GM23248 (cell line): ENCODE measurements at regions not wholly inside any gene's neighbourhood (a gene's known extent, or its start where the extent isn't known, plus 50 kb on each side); places are given as distances from the start of the nearest gene placed in this dataset.

ENCODE experiments used
- DNase-seq: peaks from one replicate; pipeline ENCODE4 v3.0.0-alpha.2; 2015
- H2AFZ ChIP-seq: fragments of 200-600 bp; sonication (generic); 2 replicates; pipeline ENCODE4 v1.6.1; 2016; ENCODE audit warnings: antibody characterized with exemption
- H3F3A ChIP-seq: fragments of 200-600 bp; sonication (generic); 2 replicates; pipeline ENCODE4 v1.6.1; 2016; ENCODE audit warnings: mild to moderate bottlenecking, antibody characterized with exemption, mixed run types; ENCODE audit not compliant: insufficient read depth
- H3K27ac ChIP-seq: fragments of 200-600 bp; sonication (generic); 2 replicates; pipeline ENCODE4 v1.5.1; 2016; ENCODE audit warnings: mild to moderate bottlenecking
- H3K27me3 ChIP-seq: fragments of 200-600 bp; sonication (generic); replicated peaks from 2 replicates; pipeline ENCODE4 v1.6.1; 2016; ENCODE audit warnings: mild to moderate bottlenecking; ENCODE audit not compliant: insufficient read depth
- H3K36me3 ChIP-seq: fragments of 200-600 bp; sonication (generic); 2 replicates; pipeline ENCODE4 v1.6.1; 2016; ENCODE audit warnings: low read depth, mild to moderate bottlenecking
- H3K4me1 ChIP-seq: fragments of 200-600 bp; sonication (generic); 2 replicates; pipeline ENCODE4 v1.6.1; 2016; ENCODE audit warnings: mild to moderate bottlenecking; ENCODE audit not compliant: insufficient read depth
- H3K4me2 ChIP-seq: fragments of 200-600 bp; sonication (generic); one replicate; pipeline ENCODE4 v1.6.1; 2016; ENCODE audit warnings: mild to moderate bottlenecking; ENCODE audit not compliant: unreplicated experiment
- H3K4me3 ChIP-seq: fragments of 200-600 bp; sonication (generic); 2 replicates; pipeline ENCODE4 v1.5.1; 2016; ENCODE audit warnings: mild to moderate bottlenecking
- H3K79me2 ChIP-seq: fragments of 200-600 bp; sonication (generic); 2 replicates; pipeline ENCODE4 v1.6.1; 2016; ENCODE audit warnings: mild to moderate bottlenecking; ENCODE audit not compliant: insufficient read depth
- H3K9ac ChIP-seq: fragments of 200-600 bp; sonication (generic); 2 replicates; pipeline ENCODE4 v1.6.1; 2016; ENCODE audit warnings: mild to moderate bottlenecking
- H3K9me2 ChIP-seq: fragments of 200-600 bp; sonication (generic); 2 replicates; pipeline ENCODE4 v1.6.1; 2016; ENCODE audit warnings: mixed run types, mild to moderate bottlenecking, moderate library complexity; ENCODE audit not compliant: insufficient read depth
- H3K9me3 ChIP-seq: fragments of 200-600 bp; sonication (generic); one replicate; pipeline ENCODE4 v1.6.1; 2017; ENCODE audit warnings: low read depth
- H4K20me1 ChIP-seq: fragments of 200-600 bp; sonication (generic); 2 replicates; pipeline ENCODE4 v1.6.0; 2016; ENCODE audit not compliant: insufficient read depth
- EZH2 ChIP-seq: fragments of 200-600 bp; sonication (generic); IDR thresholded peaks from 2 replicates; pipeline ENCODE4 v1.6.1; 2018; ENCODE audit warnings: antibody characterized with exemption, mild to moderate bottlenecking; ENCODE audit not compliant: insufficient read depth, poor library complexity, severe bottlenecking
- EZH2phosphoT487 ChIP-seq: fragments of 200-600 bp; sonication (generic); IDR thresholded peaks from 2 replicates; pipeline ENCODE4 v1.6.1; 2018; ENCODE audit warnings: antibody characterized with exemption, moderate library complexity, mild to moderate bottlenecking, low read depth; ENCODE audit not compliant: insufficient read depth
- WGBS, 2 experiments: methylation state at CpG; one replicate each; pipeline ENCODE4 v1.1.6; 2015 to 2017; ENCODE audit warnings: low lambda C conversion rate in 2 of 2, low coverage in 1 of 2; ENCODE audit errors: missing lambda C conversion rate in 2 of 2; 5-methylcytosine and 5-hydroxymethylcytosine counted together
- in situ Hi-C: fragments of 300-500 bp; cut with MboI; formaldehyde crosslinking; loops from 2 replicates; pipeline ENCODE4 v1.15.0; 2020

- Histone ChIP-seq H3K4me1 (no peaks in the 10 kb centered on the region), H3K9me2 (no peaks in the 10 kb centered on the region), H3K4me3 (no peak overlapping the region), H3K4me2 (no peak overlapping the region), H3K9ac (no peak overlapping the region), H3K27me3 (no peaks in the 10 kb centered on the region), H3K36me3 (no peaks in the 10 kb centered on the region), H2AFZ (no peak overlapping the region), H4K20me1 (no peaks in the 10 kb centered on the region), H3K27ac (no peak overlapping the region), H3F3A (no peaks in the 10 kb centered on the region), H3K9me3 (no peaks in the 10 kb centered on the region), H3K79me2 (no peaks in the 10 kb centered on the region)
- TF ChIP-seq EZH2phosphoT487, result no peak
- TF ChIP-seq EZH2, result no peak
- 13 to 15% methylated on average over 3 of the region's 3 CpGs for WGBS, 2 experiments
- in situ Hi-C loops, result no loop called here
- DNase-seq, result no peak
Measured at GRCh38 chr2:209049608-209050007, 374.2 kb upstream of the MAP2 start.

GRCh38 chr2:209062210-209062609 lies 361.6 kb upstream of the MAP2 start:
- no peak for TF ChIP-seq EZH2phosphoT487
- no peak for TF ChIP-seq EZH2
- no peaks in the 10 kb centered on the region for H3F3A ChIP-seq
- no peaks in the 10 kb centered on the region for H3K9me3 ChIP-seq
- no peak overlapping the region for H3K4me2 ChIP-seq
- in situ Hi-C loops, result no loop called here
- no peak overlapping the region for H3K9ac ChIP-seq
- H3K4me3 ChIP-seq, result no peak overlapping the region
- no peaks in the 10 kb centered on the region for H4K20me1 ChIP-seq
- DNase-seq, result no peak
- H3K36me3 ChIP-seq, result no peaks in the 10 kb centered on the region
- H3K4me1 ChIP-seq, result no peaks in the 10 kb centered on the region
- H3K27ac ChIP-seq, result no peak overlapping the region
- no peaks in the 10 kb centered on the region for H3K27me3 ChIP-seq
- H3K9me2 ChIP-seq, result no peaks in the 10 kb centered on the region
- no peaks in the 10 kb centered on the region for H3K79me2 ChIP-seq
- 45 to 59% methylated on average over 3 of the region's 3 CpGs for WGBS, 2 experiments
- H2AFZ ChIP-seq, result no peak overlapping the region

GRCh38 chr2:209070262-209070661 lies 353.6 kb upstream of the MAP2 start:
- no peaks in the 10 kb centered on the region for H3K9me2 ChIP-seq
- H3K79me2 ChIP-seq, result no peaks in the 10 kb centered on the region
- DNase-seq, result no peak
- no peak overlapping the region for H2AFZ ChIP-seq
- no peak for TF ChIP-seq EZH2
- no peak for TF ChIP-seq EZH2phosphoT487
- H3K9me3 ChIP-seq, result no peaks in the 10 kb centered on the region
- H3K36me3 ChIP-seq, result no peaks in the 10 kb centered on the region
- H3K4me3 ChIP-seq, result no peak overlapping the region
- H3K27me3 ChIP-seq, result no peaks in the 10 kb centered on the region
- WGBS, 2 experiments, result 89 to 96% methylated on average over 1 of the region's 1 CpG
- H3F3A ChIP-seq, result no peaks in the 10 kb centered on the region
- H3K4me1 ChIP-seq, result no peaks in the 10 kb centered on the region
- no peak overlapping the region for H3K9ac ChIP-seq
- no peak overlapping the region for H3K27ac ChIP-seq
- no peaks in the 10 kb centered on the region for H4K20me1 ChIP-seq
- in situ Hi-C loops, result no loop called here
- H3K4me2 ChIP-seq, result no peak overlapping the region

GRCh38 chr2:209073151-209073550 lies 350.7 kb upstream of the MAP2 start:
- Histone ChIP-seq H3K27me3 (no peaks in the 10 kb centered on the region), H3K79me2 (no peaks in the 10 kb centered on the region), H3F3A (no peaks in the 10 kb centered on the region), H3K4me1 (no peaks in the 10 kb centered on the region), H2AFZ (no peak overlapping the region), H3K4me3 (no peak overlapping the region), H3K9me3 (no peaks in the 10 kb centered on the region), H3K36me3 (no peaks in the 10 kb centered on the region), H3K9ac (no peak overlapping the region), H4K20me1 (no peaks in the 10 kb centered on the region), H3K9me2 (no peaks in the 10 kb centered on the region), H3K4me2 (no peak overlapping the region), H3K27ac (no peak overlapping the region)
- in situ Hi-C loops, result no loop called here
- no peak for TF ChIP-seq EZH2
- TF ChIP-seq EZH2phosphoT487, result no peak
- no peak for DNase-seq

- Histone ChIP-seq H3K27ac (no peak overlapping the region), H4K20me1 (no peaks in the 10 kb centered on the region), H3K4me2 (no peak overlapping the region), H3K27me3 (no peaks in the 10 kb centered on the region), H3F3A (no peaks in the 10 kb centered on the region), H3K4me3 (no peak overlapping the region), H3K9me2 (no peaks in the 10 kb centered on the region), H3K4me1 (no peaks in the 10 kb centered on the region), H3K79me2 (no peaks in the 10 kb centered on the region), H3K9ac (no peak overlapping the region), H2AFZ (no peak overlapping the region), H3K9me3 (no peaks in the 10 kb centered on the region), H3K36me3 (no peaks in the 10 kb centered on the region)
- WGBS, 2 experiments, result 42 to 57% methylated on average over 3 of the region's 3 CpGs
- DNase-seq, result no peak
- in situ Hi-C loops, result no loop called here
- TF ChIP-seq EZH2, result no peak
- TF ChIP-seq EZH2phosphoT487, result no peak
Measured at GRCh38 chr2:209074711-209075110, 349.1 kb upstream of the MAP2 start.
